IPS DF 6.9 (cell line): ENCODE measurements at regions not wholly inside any gene's neighbourhood (a gene's known extent, or its start where the extent isn't known, plus 50 kb on each side); places are given as distances from the start of the nearest gene placed in this dataset.

Experiments used
- DNase-seq: peaks from one replicate; pipeline ENCODE4 v3.0.0-alpha.2; 2013; ENCODE audit warnings: low read depth, low spot score
- H3K27ac ChIP-seq: one replicate; pipeline ENCODE4 v1.5.1; 2013; ENCODE audit warnings: low read length, control low read depth
- H3K27me3 ChIP-seq: 2 replicates; pipeline ENCODE4 v1.6.1; 2013; ENCODE audit warnings: mild to moderate bottlenecking, low read length; ENCODE audit not compliant: control insufficient read depth, insufficient read depth
- H3K36me3 ChIP-seq: 2 replicates; pipeline ENCODE4 v1.6.1; 2013; ENCODE audit warnings: low read length; ENCODE audit not compliant: control insufficient read depth, insufficient read depth
- H3K4me1 ChIP-seq: 2 replicates; pipeline ENCODE4 v1.6.1; 2013; ENCODE audit warnings: low read length; ENCODE audit not compliant: control insufficient read depth, insufficient read depth
- H3K4me3 ChIP-seq: 2 replicates; pipeline ENCODE4 v1.5.1; 2013; ENCODE audit warnings: mild to moderate bottlenecking, low read length
- H3K9me3 ChIP-seq: 2 replicates; pipeline ENCODE4 v1.6.1; 2013; ENCODE audit warnings: low read length, inconsistent platforms; ENCODE audit not compliant: control insufficient read depth, insufficient read depth
- WGBS: extraction: QIAGEN DNeasy Blood & Tissue Kit; methylation state at CpG from one replicate; pipeline ENCODE4 v1.1.7; 2013; ENCODE audit warnings: mixed read lengths, missing lambda C conversion rate; ENCODE audit not compliant: insufficient read length, insufficient coverage; 5-methylcytosine and 5-hydroxymethylcytosine counted together

- no peak for DNase-seq
- no peaks in the 10 kb centered on the region for H3K27me3 ChIP-seq
These were observed 73.4 kb upstream of the PROX1 start for GRCh38 chr1:213914392-213914791.

DNA sequence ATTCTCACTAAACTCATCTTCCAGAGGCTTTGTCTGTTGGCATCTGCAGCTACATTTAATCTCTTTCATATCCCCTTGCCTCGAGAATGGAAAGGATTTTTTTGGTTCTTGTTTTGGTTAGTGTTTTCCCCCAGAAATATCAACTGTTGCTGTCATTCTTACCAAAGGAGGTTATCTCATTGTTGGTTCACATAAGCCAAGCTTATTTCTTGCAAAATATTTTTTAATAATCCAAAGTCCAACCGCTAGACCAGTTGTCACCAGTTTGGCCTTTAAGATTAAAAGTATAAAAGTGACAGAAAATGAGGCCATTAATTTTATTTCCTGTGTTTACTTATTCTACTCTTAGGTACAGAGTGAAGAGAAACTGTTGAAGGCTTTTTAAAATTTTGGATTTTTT lies 66.5 kb upstream of the PROX1 start:
- no peaks in the 10 kb centered on the region for H3K4me1 ChIP-seq
- H3K27me3 ChIP-seq, result no peaks in the 10 kb centered on the region
- no CpG with 5 or more reads among the region's 2 CpGs for whole genome bisulfite sequencing
- no peak overlapping the region for H3K4me3 ChIP-seq
- DNase-seq, result no peak
- H3K36me3 ChIP-seq, result no peaks in the 10 kb centered on the region
- no peak overlapping the region for H3K27ac ChIP-seq
- H3K9me3 ChIP-seq, result no peaks in the 10 kb centered on the region

More at GRCh38 chr1:213914392-213914791, 73.4 kb upstream of the PROX1 start:
- no peaks in the 10 kb centered on the region for H3K9me3 ChIP-seq
- no CpG with 5 or more reads among the region's 6 CpGs for WGBS
- no peaks in the 10 kb centered on the region for H3K36me3 ChIP-seq
- no peak overlapping the region for H3K27ac ChIP-seq
- H3K4me3 ChIP-seq, result no peak overlapping the region
- H3K4me1 ChIP-seq, result no peaks in the 10 kb centered on the region

DNA sequence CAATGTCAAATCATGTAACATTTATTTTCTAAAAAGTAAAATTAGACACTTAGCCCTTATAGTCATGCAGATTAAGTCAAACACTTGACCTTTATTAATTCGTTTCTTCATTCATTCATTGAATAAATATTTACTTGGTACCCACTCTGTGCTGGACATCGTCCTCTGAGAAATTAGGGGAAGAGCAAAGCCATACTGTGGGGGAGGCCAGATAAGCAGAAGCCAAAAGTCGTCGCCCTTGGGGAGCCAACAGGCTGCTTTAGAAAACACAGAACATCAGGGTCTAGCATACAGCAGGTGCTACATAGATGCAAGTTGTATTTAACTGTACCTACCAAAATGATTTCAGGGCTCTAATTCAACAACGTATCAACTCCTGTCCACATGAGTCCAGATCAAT lies 66.1 kb upstream of the PROX1 start:
- Histone ChIP-seq H3K27ac (no peak overlapping the region), H3K4me3 (no peak overlapping the region), H3K9me3 (no peaks in the 10 kb centered on the region), H3K36me3 (no peaks in the 10 kb centered on the region), H3K27me3 (no peaks in the 10 kb centered on the region), H3K4me1 (no peaks in the 10 kb centered on the region)
- DNase-seq, result no peak
- WGBS, result no CpG with 5 or more reads among the region's 5 CpGs

DNA sequence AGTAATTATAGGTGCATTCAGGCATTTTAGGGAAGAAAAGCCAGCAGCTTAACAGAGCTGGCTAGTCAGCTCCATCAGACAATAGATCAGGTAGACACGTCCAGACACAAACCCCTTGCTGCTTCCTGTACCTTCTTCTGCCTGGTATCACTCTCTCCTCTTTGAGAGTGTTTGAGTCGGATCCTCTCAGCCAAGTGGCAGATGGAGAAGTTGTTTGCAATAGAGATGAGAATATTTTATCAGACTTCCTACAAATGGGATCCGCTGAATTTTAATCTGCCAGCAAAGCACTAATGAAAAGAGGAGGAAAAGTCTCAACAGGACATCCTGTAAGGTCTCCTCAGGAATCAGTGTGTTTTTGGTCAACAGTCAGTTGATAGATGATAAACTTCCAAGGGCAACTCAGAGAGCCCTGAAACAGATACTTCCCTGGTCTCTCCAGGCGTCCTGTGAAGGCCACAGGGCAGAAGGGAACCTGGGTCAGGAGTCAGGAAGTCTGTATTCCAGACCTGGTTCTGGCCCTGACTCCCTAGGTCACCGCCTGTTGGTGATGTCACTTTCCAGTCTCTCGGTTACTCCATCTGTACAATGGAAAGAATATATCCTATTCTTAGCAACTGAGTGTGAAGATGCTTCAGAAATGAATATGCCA lies 62.1 kb upstream of the PROX1 start:
- H3K36me3 ChIP-seq, result no peaks in the 10 kb centered on the region
- no peaks in the 10 kb centered on the region for H3K4me1 ChIP-seq
- H3K4me3 ChIP-seq, result no peak overlapping the region
- WGBS, result no CpG with 5 or more reads among the region's 6 CpGs
- no peak for DNase-seq
- H3K27me3 ChIP-seq, result no peaks in the 10 kb centered on the region
- H3K9me3 ChIP-seq, result no peaks in the 10 kb centered on the region
- H3K27ac ChIP-seq, result no peak overlapping the region

DNA sequence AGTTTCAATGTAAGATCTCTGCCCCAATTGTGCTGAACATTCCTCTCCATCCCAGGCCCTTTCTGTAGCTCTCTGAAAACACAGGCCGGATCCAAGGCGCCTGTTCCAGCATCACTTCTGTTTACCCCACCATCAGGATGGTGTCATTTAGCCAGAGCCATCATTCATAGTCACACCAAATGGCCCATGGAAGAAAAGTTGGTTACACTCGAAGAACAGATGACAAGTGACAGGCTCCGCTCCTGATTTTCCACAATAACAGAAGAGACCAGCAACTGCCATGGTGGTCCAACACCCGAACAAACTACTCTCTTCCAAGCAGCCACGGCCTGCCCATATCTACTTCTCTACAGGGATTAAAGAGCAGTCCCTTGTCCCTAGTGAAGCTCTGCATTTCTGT lies 59.9 kb upstream of the PROX1 start:
- H3K9me3 ChIP-seq, result no peaks in the 10 kb centered on the region
- WGBS, result no CpG with 5 or more reads among the region's 6 CpGs
- DNase-seq, result no peak

DNA sequence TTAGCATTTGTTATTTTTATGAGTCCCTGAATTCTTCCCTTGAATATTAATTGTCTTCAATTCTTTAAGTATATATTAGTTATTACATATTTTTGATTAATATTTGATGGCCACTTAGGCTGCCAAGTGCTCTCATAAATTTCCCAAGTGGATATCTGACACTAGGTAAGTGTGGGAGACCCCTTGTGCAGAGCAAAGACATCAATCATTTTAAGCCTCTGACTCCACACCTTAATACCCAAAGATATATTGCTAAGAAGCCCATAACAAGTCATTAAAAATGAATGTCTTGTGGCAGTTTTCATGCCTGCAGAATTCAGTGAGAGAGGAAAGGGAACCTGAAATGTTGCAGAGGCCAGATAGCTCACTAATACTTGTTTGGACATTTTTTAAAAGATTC lies 58.4 kb upstream of the PROX1 start:
- no peaks in the 10 kb centered on the region for H3K9me3 ChIP-seq
- H3K27ac ChIP-seq, result no peak overlapping the region
- no peaks in the 10 kb centered on the region for H3K36me3 ChIP-seq
- no peak overlapping the region for H3K4me3 ChIP-seq
- no peaks in the 10 kb centered on the region for H3K27me3 ChIP-seq
- no peak for DNase-seq
- no peaks in the 10 kb centered on the region for H3K4me1 ChIP-seq

More for the DNA sequence above, 59.9 kb upstream of the PROX1 start:
- H3K4me1 ChIP-seq, result no peaks in the 10 kb centered on the region
- H3K4me3 ChIP-seq, result no peak overlapping the region
- H3K27ac ChIP-seq, result no peak overlapping the region
- H3K36me3 ChIP-seq, result no peaks in the 10 kb centered on the region
- no peaks in the 10 kb centered on the region for H3K27me3 ChIP-seq

GRCh38 chr1:213931836-213932235 lies 55.9 kb upstream of the PROX1 start:
- no CpG with 5 or more reads among the region's 8 CpGs for WGBS
- H3K27ac ChIP-seq, result no peak overlapping the region
- H3K9me3 ChIP-seq, result no peaks in the 10 kb centered on the region
- H3K27me3 ChIP-seq, result no peaks in the 10 kb centered on the region
- peak; percentile 29 for DNase-seq
- no peak overlapping the region for H3K4me3 ChIP-seq
- H3K36me3 ChIP-seq, result no peaks in the 10 kb centered on the region
- H3K4me1 ChIP-seq, result no peaks in the 10 kb centered on the region

DNA sequence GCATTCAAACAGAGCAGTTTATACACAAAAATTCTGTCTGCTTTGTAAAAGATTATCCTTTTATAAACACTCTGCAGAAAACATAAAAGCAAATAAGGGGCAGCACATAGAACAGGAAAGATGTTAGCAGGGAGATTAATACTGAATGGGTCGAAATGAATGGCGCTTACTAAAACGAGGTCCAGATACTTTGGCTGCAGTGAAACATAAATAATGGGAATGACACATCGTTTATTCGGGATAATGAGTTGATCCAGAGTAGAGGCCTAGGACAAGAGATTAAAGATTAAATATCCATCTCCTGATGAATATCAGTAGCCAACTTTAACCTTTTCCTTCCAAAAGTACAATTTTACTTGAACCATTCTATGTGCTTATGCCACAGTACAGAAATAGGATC lies 54.4 kb upstream of the PROX1 start:
- Histone ChIP-seq H3K4me3 (no peak overlapping the region), H3K27ac (no peak overlapping the region), H3K36me3 (no peaks in the 10 kb centered on the region), H3K4me1 (no peaks in the 10 kb centered on the region), H3K9me3 (no peaks in the 10 kb centered on the region), H3K27me3 (no peaks in the 10 kb centered on the region)
- WGBS, result no CpG with 5 or more reads among the region's 5 CpGs
- DNase-seq, result no peak

- H3K36me3 ChIP-seq, result no peaks in the 10 kb centered on the region
- H3K9me3 ChIP-seq, result no peaks in the 10 kb centered on the region
- H3K4me1 ChIP-seq, result no peaks in the 10 kb centered on the region
- H3K27ac ChIP-seq, result no peak overlapping the region
- no peak for DNase-seq
- H3K4me3 ChIP-seq, result no peak overlapping the region
- no peaks in the 10 kb centered on the region for H3K27me3 ChIP-seq
- WGBS, result no CpG with 5 or more reads among the region's 5 CpGs
These were observed 53.1 kb upstream of the PROX1 start for GRCh38 chr1:213934649-213935048.

DNA sequence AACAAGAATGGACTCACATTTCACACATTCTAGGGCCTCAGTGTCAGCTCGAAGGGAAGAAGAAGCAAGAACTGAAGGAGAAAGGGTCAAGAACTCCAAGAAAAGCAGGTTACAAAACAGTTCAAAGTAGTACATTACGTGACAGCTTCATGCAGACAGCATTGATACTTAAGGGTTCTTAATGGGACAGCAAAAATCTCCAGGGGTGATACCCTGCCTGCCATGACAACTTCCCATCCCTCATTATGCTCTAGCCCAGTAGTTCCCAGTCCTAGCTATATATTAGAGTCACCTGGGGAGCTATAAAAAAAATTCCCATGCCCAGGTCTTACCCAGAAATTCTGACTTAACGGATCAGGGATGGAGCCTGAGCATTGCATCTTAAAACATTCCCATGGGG lies 51.2 kb upstream of the PROX1 start:
- no peak for DNase-seq
- Histone ChIP-seq H3K4me3 (no peak overlapping the region), H3K36me3 (no peaks in the 10 kb centered on the region), H3K4me1 (no peaks in the 10 kb centered on the region), H3K27me3 (no peaks in the 10 kb centered on the region), H3K27ac (no peak overlapping the region), H3K9me3 (no peaks in the 10 kb centered on the region)
- WGBS, result no CpG with 5 or more reads among the region's 3 CpGs
